Neural cell (in vitro differentiated cells): ENCODE measurements at regions not wholly inside any gene's neighbourhood (a gene's known extent, or its start where the extent isn't known, plus 50 kb on each side); places are given as distances from the start of the nearest gene placed in this dataset.

Experiments
- H2AFZ ChIP-seq: fragments of 200-600, 300-800 bp; sonication (generic), shearing (Covaris generic); 2 replicates; pipeline ENCODE4 v1.6.0; 2014; ENCODE audit warnings: low read depth, mild to moderate bottlenecking, antibody characterized with exemption, low read length, moderate library complexity
- H3F3A ChIP-seq: fragments of 200-600 bp; shearing (Covaris generic); 2 replicates; pipeline ENCODE4 v1.6.1; 2016; ENCODE audit warnings: mild to moderate bottlenecking, moderate library complexity, mixed read lengths, antibody characterized with exemption, low read length; ENCODE audit not compliant: insufficient read depth, poor library complexity, severe bottlenecking
- H3K27ac ChIP-seq: fragments of 200-600, 300-800 bp; sonication (generic), shearing (Covaris generic); 2 replicates; pipeline ENCODE4 v1.5.1; 2014; ENCODE audit warnings: mild to moderate bottlenecking, low read length, moderate library complexity
- H3K27me3 ChIP-seq: fragments of 300-800, 200-600 bp; sonication (generic), shearing (Covaris generic); 2 replicates; pipeline ENCODE4 v1.6.0; 2014; ENCODE audit warnings: mild to moderate bottlenecking, low read depth, low read length, moderate library complexity; ENCODE audit not compliant: insufficient read depth
- H3K36me3 ChIP-seq: fragments of 300-800, 200-600 bp; sonication (generic), shearing (Covaris generic); 2 replicates; pipeline ENCODE4 v1.5.1; 2014; ENCODE audit warnings: mild to moderate bottlenecking, antibody characterized with exemption, low read length, moderate library complexity; ENCODE audit not compliant: insufficient read depth
- H3K4me2 ChIP-seq: fragments of 300-800, 200-600 bp; sonication (generic), shearing (Covaris generic); 2 replicates; pipeline ENCODE4 v1.6.0; 2014; ENCODE audit warnings: mild to moderate bottlenecking, low read length
- H3K4me3 ChIP-seq: fragments of 300-800, 200-600 bp; sonication (generic), shearing (Covaris generic); 2 replicates; pipeline ENCODE4 v1.5.1; 2014; ENCODE audit warnings: mild to moderate bottlenecking, low read length, moderate library complexity
- H3K79me2 ChIP-seq: fragments of 200-600 bp; shearing (Covaris generic); replicated peaks from 2 replicates; pipeline ENCODE4 v1.6.0; 2014; ENCODE audit warnings: mild to moderate bottlenecking, low read length, moderate library complexity; ENCODE audit not compliant: insufficient read depth
- H3K9ac ChIP-seq: fragments of 300-800, 200-600 bp; sonication (generic), shearing (Covaris generic); 2 replicates; pipeline ENCODE4 v1.6.1; 2016; ENCODE audit warnings: mild to moderate bottlenecking, low read length, mixed read lengths
- H3K9me2 ChIP-seq: fragments of 200-600 bp; shearing (Covaris generic); 2 replicates; pipeline ENCODE4 v1.6.1; 2016; ENCODE audit warnings: mild to moderate bottlenecking, low read length, mixed read lengths; ENCODE audit not compliant: insufficient read depth
- H3K9me3 ChIP-seq: fragments of 200-600, 300-800 bp; sonication (generic), shearing (Covaris generic); 2 replicates; pipeline ENCODE4 v1.6.1; 2016; ENCODE audit warnings: mild to moderate bottlenecking, mixed run types, low read length, moderate library complexity, mixed read lengths
- H4K20me1 ChIP-seq: fragments of 200-600 bp; shearing (Covaris generic); 2 replicates; pipeline ENCODE4 v1.6.1; 2016; ENCODE audit warnings: mild to moderate bottlenecking, mixed run types; ENCODE audit not compliant: insufficient read depth
- EP300 ChIP-seq: fragments of 450-650 bp; conservative IDR thresholded peaks from 2 replicates; pipeline ENCODE4 v1.6.1; 2014; ENCODE audit warnings: antibody characterized with exemption, mild to moderate bottlenecking, moderate library complexity; ENCODE audit not compliant: poor library complexity, severe bottlenecking
- EZH2 ChIP-seq: fragments of 200-600, 300-800 bp; shearing (Covaris generic), sonication (generic); IDR thresholded peaks from 2 replicates; pipeline ENCODE4 v1.6.1; 2014; ENCODE audit warnings: antibody characterized with exemption, low read length, borderline replicate concordance, mild to moderate bottlenecking; ENCODE audit not compliant: insufficient read depth, poor library complexity, severe bottlenecking
- MXI1 ChIP-seq: fragments of 450-650 bp; conservative IDR thresholded peaks from 2 replicates; pipeline ENCODE4 v1.6.1; 2014; ENCODE audit warnings: antibody characterized with exemption, mild to moderate bottlenecking; ENCODE audit not compliant: poor library complexity, severe bottlenecking
- POLR2AphosphoS5 ChIP-seq: IDR thresholded peaks from 2 replicates; pipeline ENCODE4 v1.6.1; 2012
- RAD21 ChIP-seq: fragments of 450-650 bp; conservative IDR thresholded peaks from 2 replicates; pipeline ENCODE4 v1.6.1; 2014; ENCODE audit warnings: antibody characterized with exemption, mild to moderate bottlenecking, moderate library complexity
- SMC3 ChIP-seq: fragments of 450-650 bp; conservative IDR thresholded peaks from 2 replicates; pipeline ENCODE4 v1.6.1; 2014; ENCODE audit warnings: antibody characterized with exemption, mild to moderate bottlenecking, moderate library complexity; ENCODE audit not compliant: poor library complexity
- TAF1 ChIP-seq: IDR thresholded peaks from 2 replicates; pipeline ENCODE4 v1.6.1; 2012; ENCODE audit warnings: low read depth
- TF ChIP-seq, protein P1 (sequence below): fragments of 450-650 bp; IDR thresholded peaks from 2 replicates; pipeline ENCODE4 v1.5.1; 2014; ENCODE audit warnings: antibody characterized with exemption, mild to moderate bottlenecking, moderate library complexity; ENCODE audit not compliant: poor library complexity, severe bottlenecking
- TF ChIP-seq, protein P2 (sequence below): IDR thresholded peaks from 2 replicates; pipeline ENCODE4 v1.6.1; 2012; ENCODE audit warnings: borderline replicate concordance

DNA sequence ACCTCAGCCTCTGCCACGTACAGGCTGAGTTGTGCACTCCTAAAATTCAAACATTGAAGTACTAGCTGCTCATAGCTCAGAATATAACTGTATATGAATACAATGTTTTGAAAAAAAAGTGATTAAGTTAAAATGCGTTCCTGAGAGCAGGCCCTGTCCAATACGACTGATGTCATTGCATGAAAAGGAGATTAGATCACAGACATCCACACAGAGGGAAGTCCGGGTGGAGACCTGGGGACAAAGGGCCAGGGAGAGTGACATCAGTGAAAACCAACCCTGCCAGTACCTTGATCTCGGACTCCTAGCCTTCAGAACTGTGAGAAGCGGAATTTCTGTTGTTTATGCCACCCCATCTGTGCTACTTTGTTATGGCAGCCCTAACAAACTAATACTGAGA, 311.4 kb upstream of the NR2F2 start:
- Histone ChIP-seq H3K27me3 (no peaks in the 10 kb centered on the region), H3K4me2 (no peak overlapping the region), H2AFZ (no peak overlapping the region)

DNA sequence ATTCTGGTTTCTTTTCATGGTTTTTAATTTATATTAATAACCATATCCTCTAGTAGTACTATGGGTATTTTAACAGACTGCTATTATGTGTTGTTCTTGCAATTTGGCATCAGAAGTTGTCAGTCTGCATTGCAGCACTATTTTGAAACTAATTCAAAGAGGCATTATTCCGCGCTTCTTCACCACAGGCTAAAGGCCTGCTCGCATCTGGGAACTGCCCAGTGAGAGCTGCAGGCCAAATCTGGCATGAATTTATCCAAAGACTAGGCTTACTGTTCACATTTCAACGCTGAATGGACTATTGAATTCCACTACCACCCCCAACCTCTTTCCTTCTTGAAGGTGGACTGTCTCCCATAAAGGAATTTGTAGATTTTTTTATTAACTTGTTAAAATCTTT, 310.4 kb upstream of the NR2F2 start:
- no peaks in the 10 kb centered on the region for H4K20me1 ChIP-seq
- no peak for TF ChIP-seq EP300
- no peak overlapping the region for H3K4me3 ChIP-seq
- no peak overlapping the region for H3K27ac ChIP-seq
- no peaks in the 10 kb centered on the region for H3K9me2 ChIP-seq
- no peaks in the 10 kb centered on the region for H3F3A ChIP-seq
- H3K79me2 ChIP-seq, result no peaks in the 10 kb centered on the region
- no peaks in the 10 kb centered on the region for H3K27me3 ChIP-seq
- no peaks in the 10 kb centered on the region for H3K9me3 ChIP-seq
- no peak overlapping the region for H3K9ac ChIP-seq
- H2AFZ ChIP-seq, result no peak overlapping the region
- H3K4me2 ChIP-seq, result no peak overlapping the region
- no peaks in the 10 kb centered on the region for H3K36me3 ChIP-seq

More for the DNA sequence above, 311.4 kb upstream of the NR2F2 start:
- Histone ChIP-seq H3K9ac (no peak overlapping the region), H3K9me2 (no peaks in the 10 kb centered on the region), H3K9me3 (no peaks in the 10 kb centered on the region), H3F3A (no peaks in the 10 kb centered on the region), H3K4me3 (no peak overlapping the region), H4K20me1 (no peaks in the 10 kb centered on the region), H3K79me2 (no peaks in the 10 kb centered on the region), H3K36me3 (no peaks in the 10 kb centered on the region), H3K27ac (no peak overlapping the region)
- TF ChIP-seq TAF1 (no peak), EZH2 (no peak), POLR2AphosphoS5 (no peak), MXI1 (no peak), EP300 (no peak), RAD21 (no peak), SMC3 (no peak)
- TF ChIP-seq, protein P1, sequence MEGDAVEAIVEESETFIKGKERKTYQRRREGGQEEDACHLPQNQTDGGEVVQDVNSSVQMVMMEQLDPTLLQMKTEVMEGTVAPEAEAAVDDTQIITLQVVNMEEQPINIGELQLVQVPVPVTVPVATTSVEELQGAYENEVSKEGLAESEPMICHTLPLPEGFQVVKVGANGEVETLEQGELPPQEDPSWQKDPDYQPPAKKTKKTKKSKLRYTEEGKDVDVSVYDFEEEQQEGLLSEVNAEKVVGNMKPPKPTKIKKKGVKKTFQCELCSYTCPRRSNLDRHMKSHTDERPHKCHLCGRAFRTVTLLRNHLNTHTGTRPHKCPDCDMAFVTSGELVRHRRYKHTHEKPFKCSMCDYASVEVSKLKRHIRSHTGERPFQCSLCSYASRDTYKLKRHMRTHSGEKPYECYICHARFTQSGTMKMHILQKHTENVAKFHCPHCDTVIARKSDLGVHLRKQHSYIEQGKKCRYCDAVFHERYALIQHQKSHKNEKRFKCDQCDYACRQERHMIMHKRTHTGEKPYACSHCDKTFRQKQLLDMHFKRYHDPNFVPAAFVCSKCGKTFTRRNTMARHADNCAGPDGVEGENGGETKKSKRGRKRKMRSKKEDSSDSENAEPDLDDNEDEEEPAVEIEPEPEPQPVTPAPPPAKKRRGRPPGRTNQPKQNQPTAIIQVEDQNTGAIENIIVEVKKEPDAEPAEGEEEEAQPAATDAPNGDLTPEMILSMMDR, result no peak
- TF ChIP-seq, protein P2, sequence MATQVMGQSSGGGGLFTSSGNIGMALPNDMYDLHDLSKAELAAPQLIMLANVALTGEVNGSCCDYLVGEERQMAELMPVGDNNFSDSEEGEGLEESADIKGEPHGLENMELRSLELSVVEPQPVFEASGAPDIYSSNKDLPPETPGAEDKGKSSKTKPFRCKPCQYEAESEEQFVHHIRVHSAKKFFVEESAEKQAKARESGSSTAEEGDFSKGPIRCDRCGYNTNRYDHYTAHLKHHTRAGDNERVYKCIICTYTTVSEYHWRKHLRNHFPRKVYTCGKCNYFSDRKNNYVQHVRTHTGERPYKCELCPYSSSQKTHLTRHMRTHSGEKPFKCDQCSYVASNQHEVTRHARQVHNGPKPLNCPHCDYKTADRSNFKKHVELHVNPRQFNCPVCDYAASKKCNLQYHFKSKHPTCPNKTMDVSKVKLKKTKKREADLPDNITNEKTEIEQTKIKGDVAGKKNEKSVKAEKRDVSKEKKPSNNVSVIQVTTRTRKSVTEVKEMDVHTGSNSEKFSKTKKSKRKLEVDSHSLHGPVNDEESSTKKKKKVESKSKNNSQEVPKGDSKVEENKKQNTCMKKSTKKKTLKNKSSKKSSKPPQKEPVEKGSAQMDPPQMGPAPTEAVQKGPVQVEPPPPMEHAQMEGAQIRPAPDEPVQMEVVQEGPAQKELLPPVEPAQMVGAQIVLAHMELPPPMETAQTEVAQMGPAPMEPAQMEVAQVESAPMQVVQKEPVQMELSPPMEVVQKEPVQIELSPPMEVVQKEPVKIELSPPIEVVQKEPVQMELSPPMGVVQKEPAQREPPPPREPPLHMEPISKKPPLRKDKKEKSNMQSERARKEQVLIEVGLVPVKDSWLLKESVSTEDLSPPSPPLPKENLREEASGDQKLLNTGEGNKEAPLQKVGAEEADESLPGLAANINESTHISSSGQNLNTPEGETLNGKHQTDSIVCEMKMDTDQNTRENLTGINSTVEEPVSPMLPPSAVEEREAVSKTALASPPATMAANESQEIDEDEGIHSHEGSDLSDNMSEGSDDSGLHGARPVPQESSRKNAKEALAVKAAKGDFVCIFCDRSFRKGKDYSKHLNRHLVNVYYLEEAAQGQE, result no peak

DNA sequence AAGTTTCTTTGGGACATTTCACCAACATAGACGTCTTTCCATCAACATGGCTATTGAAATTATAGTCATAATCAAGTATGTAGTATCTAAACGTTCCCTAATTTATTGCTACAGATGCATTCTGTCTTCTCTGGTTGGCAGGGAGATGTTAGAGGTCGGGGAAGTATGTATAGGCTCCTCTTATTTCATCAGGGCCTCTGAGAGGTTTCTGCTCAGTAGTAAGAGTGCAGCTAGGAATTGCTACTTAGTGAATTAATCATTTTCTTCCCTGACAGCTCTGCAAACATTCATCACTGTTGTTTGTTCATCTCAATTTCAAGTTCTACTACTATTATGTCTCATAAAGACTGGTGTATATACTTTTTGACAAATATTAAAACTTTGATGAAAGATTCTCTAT, 309.7 kb upstream of the NR2F2 start:
- Histone ChIP-seq H3K4me3 (no peak overlapping the region), H4K20me1 (no peaks in the 10 kb centered on the region), H3K27me3 (no peaks in the 10 kb centered on the region), H2AFZ (no peak overlapping the region), H3F3A (no peaks in the 10 kb centered on the region), H3K9ac (no peak overlapping the region), H3K9me3 (no peaks in the 10 kb centered on the region), H3K4me2 (no peak overlapping the region), H3K36me3 (no peaks in the 10 kb centered on the region), H3K9me2 (no peaks in the 10 kb centered on the region), H3K79me2 (no peaks in the 10 kb centered on the region), H3K27ac (no peak overlapping the region)
- TF ChIP-seq MXI1, result no peak
- TF ChIP-seq EP300, result no peak
- no peak for TF ChIP-seq RAD21
- no peak for TF ChIP-seq TAF1
- TF ChIP-seq, protein P1, result no peak
- no peak for TF ChIP-seq SMC3
- no peak for TF ChIP-seq POLR2AphosphoS5
- TF ChIP-seq, protein P2, result no peak
- TF ChIP-seq EZH2, result no peak
